ENCODE measurements at regions not wholly inside any gene's neighbourhood (a gene's known extent, or its start where the extent isn't known, plus 50 kb on each side); places are given as distances from the start of the nearest gene placed in this dataset.
"Not testable (repeated sequence)": the region's sequence is repeated elsewhere in the genome, so short reads cannot be mapped to it uniquely, and the experiment has no call there.

- no peak for DNase-seq
These were observed 288.2 kb upstream of the UGT8 start for GRCh38 chr4:114310296-114310925.

- no peak for DNase-seq
These were observed 286.8 kb upstream of the UGT8 start for GRCh38 chr4:114311787-114312186.

- peak; percentile 21 for DNase-seq
These were observed 286.3 kb upstream of the UGT8 start for GRCh38 chr4:114312338-114312737.

GRCh38 chr4:114316789-114317188, 281.8 kb upstream of the UGT8 start:
- no peak for DNase-seq

GRCh38 chr4:114317564-114317963, 281.0 kb upstream of the UGT8 start:
- no peak for DNase-seq

- no peak for DNase-seq
These were observed 280.3 kb upstream of the UGT8 start for GRCh38 chr4:114318309-114318708.

- no peak for DNase-seq
These were observed 278.5 kb upstream of the UGT8 start for GRCh38 chr4:114320126-114320525.

- no peak for DNase-seq
These were observed 277.2 kb upstream of the UGT8 start for GRCh38 chr4:114321366-114321765.

GRCh38 chr4:114323841-114324240, 274.8 kb upstream of the UGT8 start:
- DNase-seq, result no peak

GRCh38 chr4:114326358-114326757, 272.2 kb upstream of the UGT8 start:
- no peak for DNase-seq

- no peak for DNase-seq
These were observed 266.5 kb upstream of the UGT8 start for GRCh38 chr4:114332119-114332518.

- DNase-seq, result not testable (repeated sequence)
These were observed 264.2 kb upstream of the UGT8 start for GRCh38 chr4:114334363-114334762.

GRCh38 chr4:114334884-114335330, 263.7 kb upstream of the UGT8 start:
- no peak for DNase-seq

GRCh38 chr4:114335339-114335738, 263.3 kb upstream of the UGT8 start:
- no peak for DNase-seq

GRCh38 chr4:114343015-114343414, 255.6 kb upstream of the UGT8 start:
- DNase-seq, result no peak

- DNase-seq, result no peak
These were observed 248.9 kb upstream of the UGT8 start for GRCh38 chr4:114349543-114350175.

- no peak for DNase-seq
These were observed 239.7 kb upstream of the UGT8 start for GRCh38 chr4:114358901-114359300.

GRCh38 chr4:114361249-114361648, 237.4 kb upstream of the UGT8 start:
- no peak for DNase-seq

- DNase-seq, result no peak
These were observed 233.8 kb upstream of the UGT8 start for GRCh38 chr4:114364857-114365256.

- no peak for DNase-seq
These were observed 233.0 kb upstream of the UGT8 start for GRCh38 chr4:114365591-114365990.

GRCh38 chr4:114366368-114366767, 232.2 kb upstream of the UGT8 start:
- DNase-seq, result no peak

- DNase-seq, result no peak
These were observed 229.9 kb upstream of the UGT8 start for GRCh38 chr4:114368751-114369150.

GRCh38 chr4:114373508-114373907, 225.1 kb upstream of the UGT8 start:
- DNase-seq, result no peak

- no peak for DNase-seq
These were observed 220.2 kb upstream of the UGT8 start for GRCh38 chr4:114378305-114378903.

- no peak for DNase-seq
These were observed 215.5 kb upstream of the UGT8 start for GRCh38 chr4:114383067-114383466.
